MM.1S (cell line): ENCODE measurements at regions not wholly inside any gene's neighbourhood (a gene's known extent, or its start where the extent isn't known, plus 50 kb on each side); places are given as distances from the start of the nearest gene placed in this dataset.

Experiments
- DNase-seq: peaks from one replicate; pipeline ENCODE4 v3.0.0-alpha.2; 2015
- H2AFZ ChIP-seq: fragments of 300-600 bp; sonication (generic); 2 replicates; pipeline ENCODE4 v1.6.0; 2016; ENCODE audit warnings: antibody characterized with exemption, low read length
- H3F3A ChIP-seq: fragments of 300-600 bp; sonication (generic); 2 replicates; pipeline ENCODE4 v1.6.1; 2016; ENCODE audit warnings: mild to moderate bottlenecking, antibody characterized with exemption, low read length, moderate library complexity, mixed read lengths; ENCODE audit not compliant: insufficient read depth
- H3K27ac ChIP-seq: fragments of 300-600 bp; sonication (generic); 2 replicates; pipeline ENCODE4 v1.5.1; 2016; ENCODE audit warnings: mild to moderate bottlenecking, low read length
- H3K27me3 ChIP-seq: fragments of 300-600 bp; sonication (generic); replicated peaks from 2 replicates; pipeline ENCODE4 v1.6.0; 2016; ENCODE audit warnings: low read length; ENCODE audit not compliant: insufficient read depth
- H3K36me3 ChIP-seq: fragments of 300-600 bp; sonication (generic); replicated peaks from 2 replicates; pipeline ENCODE4 v1.6.1; 2016; ENCODE audit warnings: mild to moderate bottlenecking, low read length, mixed read lengths; ENCODE audit not compliant: insufficient read depth
- H3K4me1 ChIP-seq: fragments of 300-600 bp; sonication (generic); 2 replicates; pipeline ENCODE4 v1.6.1; 2016; ENCODE audit warnings: low read length, mixed read lengths
- H3K4me2 ChIP-seq: fragments of 300-600 bp; sonication (generic); 2 replicates; pipeline ENCODE4 v1.6.0; 2016; ENCODE audit warnings: low read depth, low read length
- H3K4me3 ChIP-seq: fragments of 300-600 bp; sonication (generic); 2 replicates; pipeline ENCODE4 v1.5.1; 2016; ENCODE audit warnings: low read length, mixed read lengths
- H3K79me2 ChIP-seq: fragments of 300-600 bp; sonication (generic); 2 replicates; pipeline ENCODE4 v1.6.1; 2016; ENCODE audit warnings: mixed run types, low read length, mixed read lengths
- H3K9ac ChIP-seq: fragments of 300-600 bp; sonication (generic); 2 replicates; pipeline ENCODE4 v1.6.1; 2016; ENCODE audit warnings: low read length, mixed read lengths
- H3K9me2 ChIP-seq: fragments of 300-600 bp; sonication (generic); replicated peaks from 2 replicates; pipeline ENCODE4 v1.6.1; 2016; ENCODE audit warnings: mild to moderate bottlenecking, low read length, mixed read lengths; ENCODE audit not compliant: insufficient read depth
- H3K9me3 ChIP-seq: fragments of 300-600 bp; sonication (generic); replicated peaks from 2 replicates; pipeline ENCODE4 v1.6.1; 2016; ENCODE audit warnings: mild to moderate bottlenecking, low read length, mixed read lengths; ENCODE audit not compliant: insufficient read depth
- H4K20me1 ChIP-seq: fragments of 300-600 bp; sonication (generic); 2 replicates; pipeline ENCODE4 v1.6.1; 2016; ENCODE audit warnings: mild to moderate bottlenecking, low read length, moderate library complexity, mixed read lengths; ENCODE audit not compliant: insufficient read depth
- CTCF ChIP-seq: fragments of 300-600 bp; sonication (generic); IDR thresholded peaks from 2 replicates; pipeline ENCODE4 v1.5.1; 2016; ENCODE audit warnings: antibody characterized with exemption, low read length, mixed read lengths
- EZH2 ChIP-seq: fragments of 300-600 bp; sonication (generic); optimal IDR thresholded peaks from 2 replicates; pipeline ENCODE3; 2017; ENCODE audit warnings: low read depth, mild to moderate bottlenecking, antibody characterized with exemption, low read length, mixed read lengths
- EZH2phosphoT487 ChIP-seq: fragments of 300-600 bp; sonication (generic); IDR thresholded peaks from 2 replicates; pipeline ENCODE4 v1.6.1; 2018; ENCODE audit warnings: antibody characterized with exemption, low read length

GRCh38 chr10:129325893-129326292 lies 141.1 kb upstream of the MGMT start:
- Histone ChIP-seq H3K4me3 (no peak overlapping the region), H3K9me3 (no peaks in the 10 kb centered on the region), H3K27ac (no peak overlapping the region), H3K79me2 (no peaks in the 10 kb centered on the region), H3K4me2 (no peak overlapping the region), H3K9ac (no peak overlapping the region), H3K27me3 (no peaks in the 10 kb centered on the region), H3K4me1 (no peaks in the 10 kb centered on the region), H3K9me2 (no peaks in the 10 kb centered on the region), H3K36me3 (no peaks in the 10 kb centered on the region), H4K20me1 (no peaks in the 10 kb centered on the region), H2AFZ (no peak overlapping the region), H3F3A (no peaks in the 10 kb centered on the region)
- no peak for TF ChIP-seq CTCF
- no peak for TF ChIP-seq EZH2phosphoT487
- TF ChIP-seq EZH2: no peak
- no peak for DNase-seq

DNA sequence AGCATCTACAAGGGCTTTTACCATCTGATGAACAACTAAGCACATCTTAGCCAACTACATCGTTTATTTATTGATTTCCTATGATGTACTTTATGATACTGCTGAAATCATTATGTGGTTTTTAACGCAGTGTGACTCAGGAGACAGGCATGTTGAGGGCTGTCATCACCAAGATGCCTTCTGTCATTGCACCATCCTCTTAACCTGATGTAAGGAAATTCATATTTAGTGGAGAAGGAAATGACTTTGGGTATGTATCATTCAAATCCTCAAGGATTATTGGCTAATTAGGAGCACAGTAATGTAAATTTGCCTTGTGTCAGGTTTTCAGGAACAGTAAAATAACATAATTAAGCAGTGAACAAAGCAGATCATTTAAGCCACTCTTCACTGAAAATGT lies 138.5 kb upstream of the MGMT start:
- no peak overlapping the region for H3K9ac ChIP-seq
- no peaks in the 10 kb centered on the region for H3K79me2 ChIP-seq
- no peaks in the 10 kb centered on the region for H3K36me3 ChIP-seq
- no peak overlapping the region for H3K27ac ChIP-seq
- no peaks in the 10 kb centered on the region for H3K9me2 ChIP-seq
- no peak for DNase-seq
- no peaks in the 10 kb centered on the region for H3K4me1 ChIP-seq
- H3K4me3 ChIP-seq: no peak overlapping the region
- TF ChIP-seq EZH2 (no peak), EZH2phosphoT487 (no peak), CTCF (no peak)
- no peaks in the 10 kb centered on the region for H4K20me1 ChIP-seq
- no peak overlapping the region for H2AFZ ChIP-seq
- no peaks in the 10 kb centered on the region for H3F3A ChIP-seq
- no peaks in the 10 kb centered on the region for H3K27me3 ChIP-seq
- H3K9me3 ChIP-seq: no peaks in the 10 kb centered on the region
- no peak overlapping the region for H3K4me2 ChIP-seq

- TF ChIP-seq EZH2phosphoT487 (no peak), EZH2 (no peak)
- no peak for DNase-seq
Measured at GRCh38 chr10:129329385-129330055, 137.5 kb upstream of the MGMT start.

DNA sequence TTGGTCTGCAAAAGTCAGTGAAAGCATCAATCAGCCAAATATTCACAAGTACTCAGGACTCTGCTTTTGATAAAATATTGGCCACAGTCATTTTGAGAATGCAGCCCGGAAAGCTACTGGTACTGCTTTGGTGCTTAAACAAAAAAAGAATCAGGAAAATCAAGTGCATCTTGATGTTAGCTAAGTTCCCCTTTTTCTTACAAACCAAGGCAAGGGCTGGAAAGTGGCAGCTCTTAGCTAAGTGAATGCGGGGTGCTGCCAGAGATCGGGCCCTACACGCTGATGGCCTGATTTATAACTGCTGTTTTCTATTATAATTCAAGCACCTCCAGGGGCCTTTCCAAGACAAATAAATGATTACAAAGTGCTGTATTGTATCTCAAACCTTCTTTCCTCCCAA lies 136.8 kb upstream of the MGMT start:
- Histone ChIP-seq H3K4me1 (no peaks in the 10 kb centered on the region), H3K9me2 (no peaks in the 10 kb centered on the region), H3K4me3 (no peak overlapping the region), H3K79me2 (no peaks in the 10 kb centered on the region), H3K36me3 (no peaks in the 10 kb centered on the region), H3K9ac (no peak overlapping the region), H3K27ac (no peak overlapping the region), H3F3A (no peaks in the 10 kb centered on the region), H3K9me3 (no peaks in the 10 kb centered on the region), H2AFZ (no peak overlapping the region), H3K27me3 (no peaks in the 10 kb centered on the region), H4K20me1 (no peaks in the 10 kb centered on the region), H3K4me2 (no peak overlapping the region)
- no peak for TF ChIP-seq EZH2
- no peak for DNase-seq

More at GRCh38 chr10:129329385-129330055, 137.5 kb upstream of the MGMT start:
- H3K79me2 ChIP-seq: no peaks in the 10 kb centered on the region
- no peaks in the 10 kb centered on the region for H3K36me3 ChIP-seq
- H3K27ac ChIP-seq: no peak overlapping the region
- H3K4me3 ChIP-seq: no peak overlapping the region
- H3K9me3 ChIP-seq: no peaks in the 10 kb centered on the region
- H3K9me2 ChIP-seq: no peaks in the 10 kb centered on the region
- no peak overlapping the region for H3K9ac ChIP-seq
- H3K27me3 ChIP-seq: no peaks in the 10 kb centered on the region
- H3K4me1 ChIP-seq: no peaks in the 10 kb centered on the region
- no peaks in the 10 kb centered on the region for H4K20me1 ChIP-seq
- H3F3A ChIP-seq: no peaks in the 10 kb centered on the region
- no peak overlapping the region for H3K4me2 ChIP-seq
- H2AFZ ChIP-seq: no peak overlapping the region
